KOPT-K1 (cell line): ENCODE measurements at regions not wholly inside any gene's neighbourhood (a gene's known extent, or its start where the extent isn't known, plus 50 kb on each side); places are given as distances from the start of the nearest gene placed in this dataset.

Source experiments
- H3K27ac ChIP-seq: fragments of 200-600 bp; sonication (generic); 2 replicates; pipeline ENCODE4 v1.5.1; 2016; ENCODE audit warnings: antibody characterized with exemption, mild to moderate bottlenecking, low read depth, low read length; ENCODE audit not compliant: poor library complexity, severe bottlenecking
- H3K36me3 ChIP-seq: fragments of 200-600 bp; sonication (generic); 2 replicates; pipeline ENCODE4 v1.5.1; 2017; ENCODE audit warnings: antibody characterized with exemption, mild to moderate bottlenecking, low read length, moderate library complexity; ENCODE audit not compliant: insufficient read depth
- H3K9me3 ChIP-seq: fragments of 200-600 bp; sonication (generic); 2 replicates; pipeline ENCODE4 v1.5.1; 2017; ENCODE audit warnings: antibody characterized with exemption, low read length, mild to moderate bottlenecking; ENCODE audit not compliant: insufficient read depth, poor library complexity, severe bottlenecking

- peaks cover 6% of the 10 kb centered on the region for H3K9me3 ChIP-seq
- H3K36me3 ChIP-seq: no peaks in the 10 kb centered on the region
- H3K27ac ChIP-seq: no peak overlapping the region
These were observed 244.9 kb upstream of the CXCR4 start for GRCh38 chr2:136362676-136363390.

- Histone ChIP-seq H3K27ac (no peak overlapping the region), H3K36me3 (no peaks in the 10 kb centered on the region), H3K9me3 (no peaks in the 10 kb centered on the region)
These were observed 243.6 kb upstream of the CXCR4 start for GRCh38 chr2:136361521-136361920.

GRCh38 chr2:136360790-136361189, 242.8 kb upstream of the CXCR4 start:
- H3K9me3 ChIP-seq: no peaks in the 10 kb centered on the region
- H3K36me3 ChIP-seq: no peaks in the 10 kb centered on the region
- no peak overlapping the region for H3K27ac ChIP-seq

GRCh38 chr2:136359121-136359965, 241.4 kb upstream of the CXCR4 start:
- H3K36me3 ChIP-seq: no peaks in the 10 kb centered on the region
- no peaks in the 10 kb centered on the region for H3K9me3 ChIP-seq
- no peak overlapping the region for H3K27ac ChIP-seq

- H3K9me3 ChIP-seq: no peaks in the 10 kb centered on the region
- H3K36me3 ChIP-seq: no peaks in the 10 kb centered on the region
- H3K27ac ChIP-seq: no peak overlapping the region
These were observed 240.6 kb upstream of the CXCR4 start for GRCh38 chr2:136358576-136358975.

GRCh38 chr2:136357007-136357380, 239.0 kb upstream of the CXCR4 start:
- H3K27ac ChIP-seq: no peak overlapping the region
- no peaks in the 10 kb centered on the region for H3K9me3 ChIP-seq
- H3K36me3 ChIP-seq: no peaks in the 10 kb centered on the region

GRCh38 chr2:136356125-136357006, 238.4 kb upstream of the CXCR4 start:
- no peak overlapping the region for H3K27ac ChIP-seq
- H3K9me3 ChIP-seq: no peaks in the 10 kb centered on the region
- H3K36me3 ChIP-seq: no peaks in the 10 kb centered on the region

- H3K9me3 ChIP-seq: peaks cover 10% of the 10 kb centered on the region
- no peak overlapping the region for H3K27ac ChIP-seq
- H3K36me3 ChIP-seq: no peaks in the 10 kb centered on the region
These were observed 233.7 kb upstream of the CXCR4 start for GRCh38 chr2:136351684-136352083.

GRCh38 chr2:136347981-136348380, 230.0 kb upstream of the CXCR4 start:
- H3K27ac ChIP-seq: no peak overlapping the region
- H3K36me3 ChIP-seq: no peaks in the 10 kb centered on the region
- peaks cover 10% of the 10 kb centered on the region for H3K9me3 ChIP-seq

GRCh38 chr2:136344339-136344738, 226.4 kb upstream of the CXCR4 start:
- peaks cover under 1% of the 10 kb centered on the region for H3K9me3 ChIP-seq
- H3K36me3 ChIP-seq: no peaks in the 10 kb centered on the region
- no peak overlapping the region for H3K27ac ChIP-seq

- peaks cover 3% of the 10 kb centered on the region for H3K9me3 ChIP-seq
- H3K27ac ChIP-seq: no peak overlapping the region
- H3K36me3 ChIP-seq: no peaks in the 10 kb centered on the region
These were observed 224.2 kb upstream of the CXCR4 start for GRCh38 chr2:136342138-136342537.

GRCh38 chr2:136334967-136335366, 217.0 kb upstream of the CXCR4 start:
- Histone ChIP-seq H3K27ac (no peak overlapping the region), H3K9me3 (peaks cover 3% of the 10 kb centered on the region), H3K36me3 (no peaks in the 10 kb centered on the region)

GRCh38 chr2:136332436-136333095, 214.6 kb upstream of the CXCR4 start:
- H3K36me3 ChIP-seq: no peaks in the 10 kb centered on the region
- no peak overlapping the region for H3K27ac ChIP-seq
- no peaks in the 10 kb centered on the region for H3K9me3 ChIP-seq

GRCh38 chr2:136331226-136331625, 213.3 kb upstream of the CXCR4 start:
- no peaks in the 10 kb centered on the region for H3K36me3 ChIP-seq
- H3K9me3 ChIP-seq: no peaks in the 10 kb centered on the region
- H3K27ac ChIP-seq: no peak overlapping the region
